MM.1S (cell line): ENCODE measurements at regions not wholly inside any gene's neighbourhood (a gene's known extent, or its start where the extent isn't known, plus 50 kb on each side); places are given as distances from the start of the nearest gene placed in this dataset.

Experiments
- EZH2 ChIP-seq: fragments of 300-600 bp; sonication (generic); optimal IDR thresholded peaks from 2 replicates; pipeline ENCODE3; 2017; ENCODE audit warnings: low read depth, mild to moderate bottlenecking, antibody characterized with exemption, low read length, mixed read lengths
- TF ChIP-seq, protein P1 (sequence below): fragments of 300-600 bp; sonication (generic); IDR thresholded peaks from 2 replicates; pipeline ENCODE4 v1.5.1; 2016; ENCODE audit warnings: antibody characterized with exemption, low read length, mixed read lengths

DNA sequence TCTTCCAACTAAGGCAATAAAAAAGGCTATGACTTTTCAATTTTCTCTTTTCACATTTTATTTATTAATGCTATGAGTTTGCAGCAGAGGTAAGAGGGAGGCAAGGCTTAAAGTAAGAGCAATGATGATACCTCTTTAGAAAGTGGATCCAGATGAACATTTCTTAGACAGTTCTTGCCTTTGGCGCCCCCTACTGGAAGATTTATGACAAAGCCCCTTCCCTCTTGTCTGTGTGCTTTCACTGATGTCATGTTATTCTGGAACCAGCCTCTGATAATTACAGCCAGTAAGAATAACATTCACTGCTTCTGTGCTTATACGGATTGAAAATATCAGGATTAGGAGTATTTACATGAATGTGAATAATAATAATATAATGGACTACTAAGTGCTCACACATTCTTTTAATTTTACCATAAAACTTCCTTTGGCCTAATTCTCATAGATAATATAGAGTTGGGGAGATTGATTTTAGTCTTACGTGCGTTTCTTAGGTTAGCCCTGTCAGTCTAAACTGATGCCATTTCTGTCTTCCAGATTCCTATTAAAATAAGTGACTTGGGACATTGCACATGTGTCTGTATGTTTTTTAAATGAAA lies 1929.9 kb upstream of the SEL1L start:
- TF ChIP-seq, protein P1, sequence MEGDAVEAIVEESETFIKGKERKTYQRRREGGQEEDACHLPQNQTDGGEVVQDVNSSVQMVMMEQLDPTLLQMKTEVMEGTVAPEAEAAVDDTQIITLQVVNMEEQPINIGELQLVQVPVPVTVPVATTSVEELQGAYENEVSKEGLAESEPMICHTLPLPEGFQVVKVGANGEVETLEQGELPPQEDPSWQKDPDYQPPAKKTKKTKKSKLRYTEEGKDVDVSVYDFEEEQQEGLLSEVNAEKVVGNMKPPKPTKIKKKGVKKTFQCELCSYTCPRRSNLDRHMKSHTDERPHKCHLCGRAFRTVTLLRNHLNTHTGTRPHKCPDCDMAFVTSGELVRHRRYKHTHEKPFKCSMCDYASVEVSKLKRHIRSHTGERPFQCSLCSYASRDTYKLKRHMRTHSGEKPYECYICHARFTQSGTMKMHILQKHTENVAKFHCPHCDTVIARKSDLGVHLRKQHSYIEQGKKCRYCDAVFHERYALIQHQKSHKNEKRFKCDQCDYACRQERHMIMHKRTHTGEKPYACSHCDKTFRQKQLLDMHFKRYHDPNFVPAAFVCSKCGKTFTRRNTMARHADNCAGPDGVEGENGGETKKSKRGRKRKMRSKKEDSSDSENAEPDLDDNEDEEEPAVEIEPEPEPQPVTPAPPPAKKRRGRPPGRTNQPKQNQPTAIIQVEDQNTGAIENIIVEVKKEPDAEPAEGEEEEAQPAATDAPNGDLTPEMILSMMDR, result peak; percentile 50
- no peak for TF ChIP-seq EZH2
